Breast epithelium (tissue), 3 donors: ENCODE measurements at regions not wholly inside any gene's neighbourhood (a gene's known extent, or its start where the extent isn't known, plus 50 kb on each side); places are given as distances from the start of the nearest gene placed in this dataset.

Experiments used
- POLR2A ChIP-seq: fragments of 450-650 bp; IDR thresholded peaks from one replicate; pipeline ENCODE4 v1.6.1; 2016; ENCODE audit warnings: antibody characterized with exemption, mild to moderate bottlenecking, moderate library complexity
- POLR2AphosphoS5 ChIP-seq, 3 donors: sonication (generic); formaldehyde crosslinking; IDR thresholded peaks; one replicate each; pipeline ENCODE4 v1.6.1; 2017; ENCODE audit warnings: antibody characterized with exemption in 3 of 3
- TF ChIP-seq, protein P1 (sequence below), 3 donors: fragments of 450-650 bp; IDR thresholded peaks; one replicate each; pipeline ENCODE4 v1.5.1; 2016 to 2017; ENCODE audit warnings: antibody characterized with exemption in 3 of 3, mild to moderate bottlenecking in 3 of 3, moderate library complexity in 3 of 3

DNA sequence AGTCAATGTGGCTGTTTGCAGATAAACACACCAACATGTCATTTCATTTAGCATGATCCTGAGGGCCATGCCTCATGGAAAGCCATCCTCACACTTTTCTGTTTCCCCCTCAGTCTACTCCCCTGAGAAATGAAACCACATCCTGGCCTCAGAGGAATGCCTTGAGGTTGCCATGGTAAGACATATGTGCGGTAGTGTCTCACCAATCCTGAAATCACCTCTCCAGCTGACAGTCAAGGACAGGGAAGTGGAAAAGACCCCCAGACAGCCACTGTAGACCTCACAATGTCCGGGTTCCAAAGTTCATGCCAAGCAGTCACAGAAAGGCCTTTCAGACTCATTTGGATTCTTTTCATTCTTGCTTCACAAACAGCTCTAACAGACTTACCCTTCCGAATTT, 175.2 kb upstream of the PKDCC start:
- TF ChIP-seq, protein P1, sequence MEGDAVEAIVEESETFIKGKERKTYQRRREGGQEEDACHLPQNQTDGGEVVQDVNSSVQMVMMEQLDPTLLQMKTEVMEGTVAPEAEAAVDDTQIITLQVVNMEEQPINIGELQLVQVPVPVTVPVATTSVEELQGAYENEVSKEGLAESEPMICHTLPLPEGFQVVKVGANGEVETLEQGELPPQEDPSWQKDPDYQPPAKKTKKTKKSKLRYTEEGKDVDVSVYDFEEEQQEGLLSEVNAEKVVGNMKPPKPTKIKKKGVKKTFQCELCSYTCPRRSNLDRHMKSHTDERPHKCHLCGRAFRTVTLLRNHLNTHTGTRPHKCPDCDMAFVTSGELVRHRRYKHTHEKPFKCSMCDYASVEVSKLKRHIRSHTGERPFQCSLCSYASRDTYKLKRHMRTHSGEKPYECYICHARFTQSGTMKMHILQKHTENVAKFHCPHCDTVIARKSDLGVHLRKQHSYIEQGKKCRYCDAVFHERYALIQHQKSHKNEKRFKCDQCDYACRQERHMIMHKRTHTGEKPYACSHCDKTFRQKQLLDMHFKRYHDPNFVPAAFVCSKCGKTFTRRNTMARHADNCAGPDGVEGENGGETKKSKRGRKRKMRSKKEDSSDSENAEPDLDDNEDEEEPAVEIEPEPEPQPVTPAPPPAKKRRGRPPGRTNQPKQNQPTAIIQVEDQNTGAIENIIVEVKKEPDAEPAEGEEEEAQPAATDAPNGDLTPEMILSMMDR (IDR thresholded peaks at IDR 0.05), result no peak
- TF ChIP-seq POLR2AphosphoS5 (IDR thresholded peaks at IDR 0.05), result no peak
- no peak for TF ChIP-seq POLR2A
